NB4 (cell line): ENCODE measurements at regions not wholly inside any gene's neighbourhood (a gene's known extent, or its start where the extent isn't known, plus 50 kb on each side); places are given as distances from the start of the nearest gene placed in this dataset.
"Not testable (repeated sequence)": the region's sequence is repeated elsewhere in the genome, so short reads cannot be mapped to it uniquely, and the experiment has no call there.

Source experiments
- DNase-seq: peaks from one replicate; pipeline ENCODE4 v3.0.0; 2010; ENCODE audit warnings: low read depth
- H3K4me3 ChIP-seq: one replicate; pipeline ENCODE4 v1.5.1; 2011; ENCODE audit warnings: mild to moderate bottlenecking, low read depth, low read length, moderate library complexity
- MAX ChIP-seq: IDR thresholded peaks from 2 replicates; pipeline ENCODE4 v1.6.1; 2011; ENCODE audit warnings: low read depth, low read length
- MYC ChIP-seq: IDR thresholded peaks from 2 replicates; pipeline ENCODE4 v1.6.1; 2011; ENCODE audit warnings: low read depth, low read length
- POLR2A ChIP-seq: IDR thresholded peaks from 2 replicates; pipeline ENCODE4 v1.6.1; 2011; ENCODE audit warnings: mild to moderate bottlenecking; ENCODE audit not compliant: insufficient read length; ENCODE audit errors: extremely low read depth
- TF ChIP-seq, protein P1 (sequence below): IDR thresholded peaks from one replicate; pipeline ENCODE4 v1.5.1; 2012; ENCODE audit warnings: low read depth, low read length

- DNase-seq = no peak
- H3K4me3 ChIP-seq = no peak overlapping the region
- TF ChIP-seq POLR2A (no peak), MYC (no peak), MAX (no peak)
- TF ChIP-seq, protein P1, sequence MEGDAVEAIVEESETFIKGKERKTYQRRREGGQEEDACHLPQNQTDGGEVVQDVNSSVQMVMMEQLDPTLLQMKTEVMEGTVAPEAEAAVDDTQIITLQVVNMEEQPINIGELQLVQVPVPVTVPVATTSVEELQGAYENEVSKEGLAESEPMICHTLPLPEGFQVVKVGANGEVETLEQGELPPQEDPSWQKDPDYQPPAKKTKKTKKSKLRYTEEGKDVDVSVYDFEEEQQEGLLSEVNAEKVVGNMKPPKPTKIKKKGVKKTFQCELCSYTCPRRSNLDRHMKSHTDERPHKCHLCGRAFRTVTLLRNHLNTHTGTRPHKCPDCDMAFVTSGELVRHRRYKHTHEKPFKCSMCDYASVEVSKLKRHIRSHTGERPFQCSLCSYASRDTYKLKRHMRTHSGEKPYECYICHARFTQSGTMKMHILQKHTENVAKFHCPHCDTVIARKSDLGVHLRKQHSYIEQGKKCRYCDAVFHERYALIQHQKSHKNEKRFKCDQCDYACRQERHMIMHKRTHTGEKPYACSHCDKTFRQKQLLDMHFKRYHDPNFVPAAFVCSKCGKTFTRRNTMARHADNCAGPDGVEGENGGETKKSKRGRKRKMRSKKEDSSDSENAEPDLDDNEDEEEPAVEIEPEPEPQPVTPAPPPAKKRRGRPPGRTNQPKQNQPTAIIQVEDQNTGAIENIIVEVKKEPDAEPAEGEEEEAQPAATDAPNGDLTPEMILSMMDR = no peak
These were observed 52.0 kb downstream of the PRORP start for GRCh38 chr14:35174342-35174741.

GRCh38 chr14:35180179-35180578, 57.8 kb downstream of the PRORP start:
- no peak for DNase-seq
- H3K4me3 ChIP-seq = no peak overlapping the region
- TF ChIP-seq MYC = no peak
- TF ChIP-seq POLR2A = no peak
- TF ChIP-seq MAX = no peak
- TF ChIP-seq, protein P1 = no peak

DNA sequence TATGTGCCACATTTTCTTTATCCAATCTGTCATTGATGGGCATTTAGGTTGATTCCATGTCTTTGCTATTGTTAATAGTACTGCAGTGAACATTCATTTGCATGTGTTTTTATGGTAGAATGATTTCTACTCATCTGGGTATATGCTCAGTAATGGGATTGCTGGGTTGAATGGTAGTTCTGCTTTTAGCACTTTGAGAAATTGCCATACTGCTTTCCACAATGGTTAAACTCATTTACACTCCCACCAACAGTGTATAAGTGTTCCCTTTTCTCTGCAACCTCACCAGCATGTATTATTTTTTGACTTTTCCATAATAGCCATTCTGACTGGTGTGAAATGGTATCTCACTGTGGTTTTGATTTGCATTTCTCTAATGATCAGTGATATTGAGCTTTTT, 62.5 kb downstream of the PRORP start:
- not testable (repeated sequence) for DNase-seq, H3K4me3 ChIP-seq

- no peak for TF ChIP-seq POLR2A
- TF ChIP-seq MYC = no peak
- TF ChIP-seq MAX = no peak
- TF ChIP-seq, protein P1 = no peak
These were observed 67.1 kb downstream of the PRORP start for GRCh38 chr14:35189422-35189821.

GRCh38 chr14:35193161-35193560, 70.8 kb downstream of the PRORP start:
- no peak for DNase-seq
- TF ChIP-seq MAX = no peak
- TF ChIP-seq, protein P1 = no peak
- no peak for TF ChIP-seq MYC
- TF ChIP-seq POLR2A = no peak
- no peak overlapping the region for H3K4me3 ChIP-seq

More at GRCh38 chr14:35189422-35189821, 67.1 kb downstream of the PRORP start:
- no peak overlapping the region for H3K4me3 ChIP-seq
- no peak for DNase-seq

GRCh38 chr14:35194183-35194582, 71.8 kb downstream of the PRORP start:
- H3K4me3 ChIP-seq, DNase-seq: not testable (repeated sequence)

GRCh38 chr14:35196571-35196970, 74.2 kb downstream of the PRORP start:
- TF ChIP-seq POLR2A = no peak
- TF ChIP-seq, protein P1 = no peak
- DNase-seq = no peak
- no peak overlapping the region for H3K4me3 ChIP-seq
